GM18870 (cell line): ENCODE measurements at regions not wholly inside any gene's neighbourhood (a gene's known extent, or its start where the extent isn't known, plus 50 kb on each side); places are given as distances from the start of the nearest gene placed in this dataset.

ENCODE experiments used
- ATAC-seq: cut with Tn5 transposase; IDR thresholded peaks from one replicate; pipeline ENCODE4 v1.9.1; 2021; ENCODE audit warnings: moderate library complexity; ENCODE audit not compliant: unreplicated experiment

DNA sequence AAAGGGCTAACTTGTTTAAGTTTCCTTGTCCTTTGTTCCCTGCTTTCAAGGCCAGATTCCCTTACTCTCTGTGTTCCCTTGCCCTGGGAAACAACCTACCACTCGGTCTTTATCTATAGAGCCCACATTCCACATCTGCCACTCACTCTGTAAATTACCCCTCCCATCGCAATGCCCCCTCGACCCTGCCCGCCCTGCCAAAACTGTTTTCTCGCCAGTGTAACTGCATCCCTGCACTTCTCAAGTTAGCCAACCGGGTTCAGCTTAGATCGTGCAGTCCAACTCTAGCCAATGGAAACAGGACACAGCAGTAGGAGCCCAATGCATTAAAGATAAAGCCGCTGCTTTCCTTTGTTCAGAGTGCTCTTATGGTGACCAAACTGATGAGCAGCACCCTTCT, 263.6 kb downstream of the TBL1XR1 start:
- ATAC-seq = no peak

DNA sequence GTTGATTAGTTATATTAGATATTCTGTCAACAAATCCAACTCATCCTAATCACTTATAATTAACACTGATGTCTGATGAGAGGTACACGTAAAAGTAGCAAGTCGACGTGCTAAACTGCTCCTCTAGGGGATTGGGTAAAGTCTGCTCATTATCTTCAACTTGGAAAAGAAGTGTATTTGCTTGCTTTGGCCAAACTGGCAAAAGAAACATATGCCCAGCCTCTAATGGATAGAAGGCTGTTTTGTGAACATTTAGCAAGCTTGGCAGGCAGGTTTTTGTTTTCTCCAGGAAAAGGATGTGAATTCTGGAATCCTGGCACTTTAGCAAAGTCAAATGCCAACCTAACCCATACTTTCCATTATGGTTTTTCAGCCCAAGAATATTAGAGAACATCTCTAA, 264.8 kb downstream of the TBL1XR1 start:
- ATAC-seq = no peak

DNA sequence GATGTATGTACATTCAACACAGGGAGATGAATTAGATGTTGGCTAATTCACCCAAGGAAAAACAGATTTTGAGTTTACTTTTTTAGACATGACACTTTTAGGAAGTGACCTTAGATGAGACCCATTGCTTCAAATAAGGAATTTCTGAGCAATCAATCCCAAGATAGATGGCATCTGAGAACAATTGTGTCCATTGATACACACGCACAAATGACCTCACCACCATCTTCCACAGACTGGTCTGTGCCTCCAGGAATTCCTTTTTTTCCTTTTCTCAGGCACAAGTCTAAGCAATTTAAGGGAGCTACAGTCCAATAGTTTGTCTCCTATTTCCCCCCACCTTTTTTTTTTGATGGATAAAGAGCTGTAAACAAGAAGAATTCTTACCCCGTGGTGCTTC, 265.3 kb downstream of the TBL1XR1 start:
- no peak for ATAC-seq

DNA sequence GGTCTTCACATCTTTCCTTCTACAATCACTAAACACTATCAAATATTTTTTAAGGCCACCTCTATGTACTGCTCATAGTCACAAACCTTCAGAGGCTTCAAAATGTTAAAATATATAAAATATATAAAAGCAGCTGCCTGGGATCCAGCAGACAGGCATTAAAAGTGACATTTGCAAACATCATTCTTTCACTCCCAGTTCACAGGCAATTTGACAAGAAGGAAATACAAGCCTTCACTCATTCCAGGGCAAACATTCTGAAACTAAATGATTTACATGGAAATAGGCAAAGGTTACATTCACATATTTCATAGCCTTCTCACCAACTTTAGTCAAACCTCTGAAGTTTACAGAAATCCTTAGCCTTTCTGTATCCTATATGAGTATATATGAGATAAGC, 266.3 kb downstream of the TBL1XR1 start:
- ATAC-seq = no peak

DNA sequence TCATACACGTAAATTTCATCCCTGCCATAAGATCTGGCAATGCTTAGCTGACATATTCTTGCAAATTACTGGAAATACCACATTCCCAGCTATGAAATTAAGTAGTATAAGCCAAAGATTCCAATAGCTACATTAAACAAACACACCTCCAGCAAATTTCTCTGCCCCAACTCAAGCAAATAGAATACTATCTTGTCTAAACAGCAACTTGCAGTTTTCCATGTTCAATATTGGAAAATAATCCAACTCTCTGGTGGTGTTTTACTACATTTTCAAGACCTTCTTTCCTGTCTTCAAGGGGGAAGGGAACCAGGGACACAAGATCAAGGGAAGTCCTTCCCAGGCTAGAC, 268.7 kb downstream of the TBL1XR1 start:
- ATAC-seq = no peak

DNA sequence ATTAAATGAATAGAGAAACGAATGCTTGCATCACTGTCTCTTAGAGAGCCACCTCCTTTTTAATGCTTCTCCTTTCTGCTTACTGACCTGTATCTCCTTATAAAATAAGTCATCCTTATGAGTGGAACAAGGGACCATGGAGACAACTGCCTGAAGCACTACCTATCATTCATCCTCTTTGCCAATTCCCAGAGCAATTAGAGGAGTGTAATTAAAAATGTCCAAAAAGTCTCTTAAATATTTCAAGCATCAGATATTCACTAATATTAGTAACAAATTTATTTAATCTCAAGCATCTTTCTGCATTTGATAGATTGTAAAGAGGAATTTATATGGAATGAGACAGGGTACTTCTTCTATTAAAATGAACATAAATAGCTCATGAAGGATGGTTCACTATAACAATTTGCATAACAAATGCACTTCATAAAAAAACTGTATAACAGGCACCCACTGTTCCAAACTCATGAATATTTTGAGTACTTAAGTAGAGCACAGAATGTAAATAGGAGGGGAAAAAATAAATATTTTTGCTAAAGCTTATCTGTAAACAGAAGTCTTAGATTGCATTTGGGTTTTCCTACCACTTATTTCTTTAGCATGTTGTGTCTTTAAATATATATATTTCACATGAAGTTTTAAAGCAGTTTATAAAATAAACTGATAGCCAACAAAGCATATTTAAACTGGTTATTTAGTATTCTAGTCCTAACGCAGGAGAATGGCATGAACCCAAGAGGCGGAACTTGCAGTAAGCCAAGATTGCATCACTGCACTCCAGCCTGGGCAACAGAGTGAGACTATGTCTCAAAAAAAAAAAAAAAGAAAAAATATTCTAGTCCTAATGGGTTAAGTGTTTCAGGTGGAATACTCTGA, 269.3 kb downstream of the TBL1XR1 start:
- ATAC-seq = no peak

DNA sequence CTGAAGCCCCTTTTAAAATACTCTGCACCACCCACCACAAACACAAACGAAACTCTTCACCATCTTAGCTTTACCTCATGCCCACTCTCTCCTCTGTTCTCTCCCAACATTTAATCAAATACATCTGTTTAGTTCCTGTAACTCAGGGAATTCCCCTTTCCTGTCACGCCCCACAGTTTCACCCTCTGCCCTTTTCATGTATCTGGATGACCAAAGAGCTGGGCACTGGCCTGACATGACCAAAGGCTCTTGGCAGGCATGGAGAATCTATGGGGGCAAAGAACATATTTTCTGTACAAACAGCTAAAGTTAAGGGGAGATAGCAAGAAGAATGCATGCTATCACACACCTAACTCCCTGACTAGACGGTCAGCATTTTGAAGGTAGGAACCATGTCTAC, 270.0 kb downstream of the TBL1XR1 start:
- ATAC-seq = no peak

DNA sequence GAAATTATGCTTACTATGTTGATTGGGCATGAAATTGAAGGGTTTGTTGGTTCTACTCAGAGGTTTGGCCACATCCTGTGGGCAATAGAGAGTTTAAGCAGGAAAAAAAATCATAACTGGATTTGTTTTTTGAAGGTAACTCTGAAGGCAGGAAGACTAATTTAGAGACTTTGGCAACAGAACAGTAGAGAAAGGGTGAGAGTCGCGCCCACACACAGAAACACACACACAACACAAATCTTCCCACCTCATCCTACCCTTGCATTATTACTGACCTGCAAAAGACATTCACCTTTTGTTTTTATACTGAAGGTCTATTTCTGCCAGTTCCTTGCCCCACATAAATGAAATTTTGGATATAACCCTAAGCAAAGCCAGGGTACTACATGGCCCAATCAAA, 270.6 kb downstream of the TBL1XR1 start:
- ATAC-seq = no peak

DNA sequence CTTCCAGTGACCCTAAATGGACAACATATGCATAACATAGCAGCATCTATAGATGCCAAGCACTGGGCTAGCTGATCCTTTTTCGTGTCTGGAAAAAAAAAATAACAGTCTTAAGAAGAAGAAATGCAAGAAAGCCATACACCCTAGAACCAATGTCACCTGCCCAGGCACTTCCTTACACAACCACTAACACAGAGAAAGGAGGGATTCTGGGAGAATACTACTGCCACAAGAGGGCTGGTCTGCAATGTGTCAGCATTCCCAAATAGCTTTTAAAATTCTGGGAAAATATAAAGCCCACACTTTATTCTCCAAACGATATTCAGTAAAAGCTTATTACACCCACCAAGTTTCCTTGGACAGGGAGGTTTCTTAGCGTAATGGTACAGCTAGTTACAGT, 271.2 kb downstream of the TBL1XR1 start:
- no peak for ATAC-seq

DNA sequence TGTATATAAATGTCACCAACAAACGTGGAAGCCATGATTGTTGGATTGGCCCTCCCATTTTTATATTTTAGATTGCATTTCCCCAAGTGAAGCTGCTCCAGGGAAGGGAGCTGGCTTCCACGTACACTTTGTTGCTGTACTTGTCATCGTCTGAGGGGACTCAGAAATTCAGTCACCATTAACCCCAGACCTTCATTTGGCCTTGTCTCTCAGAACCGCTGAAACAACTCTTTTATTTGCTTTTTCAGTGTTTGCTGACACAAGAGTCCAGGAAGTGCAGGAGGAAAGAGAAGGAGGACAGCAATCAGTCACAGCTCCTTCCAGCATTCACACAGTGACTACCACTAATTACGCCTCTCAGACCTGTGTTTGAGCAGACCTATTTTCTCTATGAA, 276.5 kb downstream of the TBL1XR1 start:
- ATAC-seq = no peak

DNA sequence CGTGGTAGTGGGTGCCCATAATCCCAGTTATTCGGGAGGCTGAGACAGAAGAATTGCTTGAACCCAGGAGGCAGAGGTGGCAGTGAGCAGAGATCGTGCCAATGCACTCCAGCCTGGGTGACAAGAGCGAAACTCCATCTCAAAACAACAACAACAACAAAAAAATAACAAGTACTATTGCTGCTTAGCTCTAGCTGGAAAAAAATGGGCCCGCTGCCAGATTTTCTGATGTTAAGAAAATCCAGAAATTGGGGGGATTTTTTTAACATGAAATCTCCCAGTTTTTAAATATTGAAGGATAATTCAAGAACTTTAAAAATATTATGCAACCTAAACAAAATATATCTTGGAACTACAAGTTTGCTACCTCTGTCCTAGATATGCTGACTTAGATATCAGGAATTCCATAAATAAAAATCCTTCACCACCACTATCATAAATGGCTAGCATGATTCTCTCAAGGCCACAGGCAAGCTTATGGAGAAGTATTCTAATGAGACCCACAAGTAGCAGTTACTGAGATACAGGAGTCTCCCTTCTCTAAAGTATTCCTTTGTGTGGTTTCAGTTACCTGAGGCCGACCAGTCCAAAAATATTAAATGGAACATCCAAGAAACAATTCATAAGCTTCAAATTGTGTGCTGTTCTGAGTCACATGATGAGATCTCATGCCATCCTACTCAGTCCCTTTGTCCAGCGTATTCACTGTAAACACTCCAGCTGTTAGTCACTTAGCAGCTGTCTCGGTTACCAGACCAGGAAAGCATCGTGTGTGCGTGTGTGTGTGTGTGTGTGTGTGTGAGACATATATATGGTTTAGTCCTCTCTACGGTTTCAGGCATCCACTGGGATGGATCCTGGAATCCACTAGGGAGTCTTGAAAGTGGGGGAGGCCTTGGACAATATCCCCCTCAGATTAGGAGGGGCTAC, 277.2 kb downstream of the TBL1XR1 start:
- ATAC-seq = no peak

DNA sequence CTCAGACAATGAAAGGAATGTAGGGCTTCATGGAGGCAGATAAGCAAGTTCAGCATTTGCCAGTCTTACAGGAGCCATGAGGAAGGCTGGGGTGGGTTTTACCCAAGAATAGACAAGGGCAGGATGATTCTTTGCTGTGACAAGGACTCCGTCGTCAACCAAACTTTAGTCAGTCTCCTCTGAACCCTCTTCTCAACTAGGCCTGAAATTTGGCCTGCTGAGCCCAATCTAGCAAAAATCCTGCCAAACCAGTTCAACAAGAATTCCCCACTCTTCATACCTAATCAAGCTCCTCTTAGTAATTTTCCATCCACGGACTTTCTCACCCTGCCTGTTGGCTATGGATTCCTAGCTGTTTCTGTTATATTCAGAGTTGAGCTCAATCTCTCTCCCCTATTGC, 280.5 kb downstream of the TBL1XR1 start:
- ATAC-seq = no peak

DNA sequence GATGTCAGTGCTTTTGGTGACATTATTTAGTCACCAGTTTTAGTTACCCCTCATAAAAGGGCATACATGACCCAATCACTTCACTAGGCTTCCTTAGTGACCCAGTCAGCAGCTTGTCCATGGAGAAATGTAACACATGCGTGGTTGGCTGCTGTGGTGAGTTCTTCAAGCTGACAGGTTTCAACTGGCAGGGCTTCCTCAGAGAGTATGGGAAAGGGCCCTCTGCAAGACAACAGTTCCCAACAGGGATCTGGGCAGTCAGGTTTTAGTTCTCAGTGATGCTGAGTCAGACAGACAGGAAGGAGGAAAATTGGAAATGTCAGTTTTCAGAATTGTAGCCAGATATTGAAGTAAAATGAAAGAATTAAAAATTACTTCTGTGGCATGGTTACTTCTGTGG, 282.5 kb downstream of the TBL1XR1 start:
- no peak for ATAC-seq

DNA sequence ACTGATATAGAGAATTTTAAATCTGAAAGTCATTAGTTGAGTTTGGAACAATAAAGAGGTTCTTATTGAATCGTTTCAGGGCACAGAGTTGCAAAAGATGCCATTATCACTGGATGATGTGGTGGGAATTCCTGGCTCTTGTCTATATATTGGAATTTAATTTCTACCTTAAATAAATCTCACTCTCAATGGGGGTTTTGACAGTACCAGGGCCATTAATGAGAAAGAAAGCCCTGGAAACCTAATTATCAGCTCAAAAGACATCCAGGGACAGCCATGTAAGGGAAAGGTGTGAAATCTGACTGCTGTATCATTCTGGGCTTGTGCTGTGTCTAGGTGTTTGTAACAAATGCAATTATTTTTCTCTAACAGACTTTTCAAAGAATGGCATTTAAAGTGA, 285.7 kb downstream of the TBL1XR1 start:
- ATAC-seq = no peak

DNA sequence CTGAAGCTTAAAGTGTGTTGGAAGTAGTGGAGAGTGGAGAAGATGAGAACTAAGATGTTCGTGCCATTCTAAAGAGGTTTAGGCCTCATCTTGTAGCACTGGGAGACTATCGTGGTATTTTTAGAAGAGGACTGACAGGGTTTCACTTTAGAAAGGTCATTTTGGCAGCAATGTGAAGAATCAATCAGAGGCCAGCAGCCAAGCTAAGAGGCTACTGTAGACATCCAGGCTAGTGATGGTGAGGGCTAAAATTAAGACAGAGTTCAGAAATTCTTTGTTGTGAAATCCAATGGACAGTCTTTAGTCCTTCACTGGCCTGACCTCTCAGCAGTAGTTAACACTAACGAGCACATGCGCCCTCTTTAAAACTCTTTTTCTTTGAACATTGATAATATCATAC, 288.2 kb downstream of the TBL1XR1 start:
- no peak for ATAC-seq

DNA sequence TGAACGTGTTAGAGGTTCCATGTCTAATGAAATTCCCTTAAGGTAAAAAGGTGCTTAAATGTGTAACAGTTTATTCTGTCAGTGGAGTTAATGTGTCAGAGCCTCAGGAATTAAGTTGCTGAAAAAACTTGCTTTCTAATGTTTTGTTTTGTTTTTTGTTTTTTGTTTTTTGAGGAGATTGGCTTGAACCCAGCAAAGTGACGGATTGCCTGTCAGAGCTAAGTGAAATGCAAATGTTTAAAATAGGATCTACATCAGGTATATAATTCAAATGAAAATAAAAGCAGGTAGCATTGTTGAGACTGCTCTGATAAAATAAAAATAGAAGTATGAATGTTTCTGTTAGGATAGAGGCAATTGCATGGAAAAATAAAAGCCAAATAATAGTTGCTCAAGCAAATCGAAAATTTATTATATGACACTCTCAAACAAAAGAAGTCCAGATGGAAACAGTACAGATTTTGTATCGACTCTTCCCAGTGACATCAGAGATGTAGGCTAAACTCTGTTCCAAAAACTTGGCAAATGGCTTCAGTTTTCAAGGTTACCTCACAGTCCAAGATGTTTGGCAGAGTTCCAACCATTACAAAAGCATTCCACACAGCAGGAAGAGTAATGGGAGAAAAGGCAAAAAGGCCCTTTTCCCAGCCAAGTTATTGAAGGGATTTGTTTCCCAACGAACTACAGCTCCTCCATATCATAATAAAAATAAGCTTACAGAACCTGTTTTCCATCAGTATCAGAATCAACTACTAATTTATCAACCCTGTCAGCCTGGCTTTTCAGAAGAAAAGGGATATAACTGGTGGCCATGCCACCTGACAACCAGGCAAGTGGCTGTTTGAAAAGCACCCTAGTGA, 291.0 kb downstream of the TBL1XR1 start:
- no peak for ATAC-seq

DNA sequence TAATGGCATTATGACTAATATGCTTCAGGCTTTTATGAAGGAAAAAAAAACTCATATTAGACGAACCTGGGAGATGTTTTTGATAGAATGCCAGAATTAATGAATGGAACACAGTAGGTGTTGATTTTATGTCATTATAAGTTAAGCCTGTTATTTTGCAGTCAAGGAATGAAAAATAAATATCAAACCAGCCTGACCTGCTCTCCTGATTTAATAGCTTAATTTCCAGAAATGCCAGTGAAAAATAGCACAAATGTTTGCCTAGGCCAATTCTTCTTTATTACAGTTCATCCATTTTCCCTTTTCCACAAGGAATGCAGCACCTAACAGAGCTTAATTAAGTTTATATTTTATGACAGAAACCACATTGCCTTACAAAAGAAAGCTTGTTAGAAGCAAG, 292.0 kb downstream of the TBL1XR1 start:
- no peak for ATAC-seq

DNA sequence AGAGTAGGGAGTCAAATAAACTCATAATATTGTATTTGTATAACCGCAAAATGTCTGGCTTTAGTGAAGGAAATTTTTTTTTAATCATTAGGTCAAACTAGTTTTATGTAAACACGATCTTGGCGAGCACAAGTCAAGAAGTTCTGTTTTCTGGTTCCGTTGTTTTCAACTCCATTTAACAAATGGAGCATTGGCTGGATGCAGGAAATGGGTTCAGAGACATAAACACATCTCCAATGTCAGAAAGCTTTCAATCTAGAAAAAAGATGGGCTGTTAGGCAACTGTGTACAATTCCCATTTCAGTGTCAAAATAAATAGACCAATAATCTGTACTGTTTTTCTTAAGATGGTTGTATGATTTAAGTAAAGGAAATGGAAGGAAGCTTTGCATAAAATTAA, 292.8 kb downstream of the TBL1XR1 start:
- no peak for ATAC-seq

DNA sequence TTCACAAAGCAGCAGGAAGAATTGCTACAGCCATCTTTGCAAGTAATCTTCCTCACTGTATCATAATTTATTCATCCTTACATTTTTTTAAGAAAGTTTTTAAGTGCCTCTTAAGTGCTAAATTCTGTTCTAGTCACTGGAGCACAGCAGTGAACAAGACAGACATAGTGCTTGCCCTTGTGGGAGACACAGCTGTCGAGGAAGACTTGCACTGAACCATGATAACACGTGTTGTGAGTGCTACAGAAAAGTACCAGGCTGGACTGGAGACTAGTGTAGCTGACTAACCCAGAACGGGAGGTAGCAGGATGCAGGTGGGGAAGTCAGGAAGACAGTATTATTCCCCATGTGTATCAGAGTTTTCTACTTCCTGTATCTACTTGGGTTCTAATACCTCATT, 300.6 kb downstream of the TBL1XR1 start:
- ATAC-seq = no peak

DNA sequence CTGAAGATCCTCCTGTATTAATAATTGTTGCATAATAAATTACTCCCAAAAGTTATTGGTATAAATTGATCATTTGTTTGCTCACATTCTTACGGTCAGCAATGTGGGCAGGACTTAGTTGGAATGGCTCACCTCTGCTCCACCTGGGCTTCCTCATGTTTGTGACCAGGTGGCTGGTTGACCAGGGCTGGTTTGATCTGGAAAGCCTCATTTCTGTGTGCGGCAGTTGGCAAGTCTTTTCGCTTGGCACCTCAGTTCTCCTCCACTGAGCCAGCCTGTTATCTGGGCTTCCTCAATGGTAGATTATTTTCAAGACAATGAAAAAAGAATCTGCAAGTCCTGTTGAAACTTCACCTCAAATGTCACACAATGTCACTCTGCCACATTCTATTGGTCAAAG, 301.1 kb downstream of the TBL1XR1 start:
- ATAC-seq = no peak

DNA sequence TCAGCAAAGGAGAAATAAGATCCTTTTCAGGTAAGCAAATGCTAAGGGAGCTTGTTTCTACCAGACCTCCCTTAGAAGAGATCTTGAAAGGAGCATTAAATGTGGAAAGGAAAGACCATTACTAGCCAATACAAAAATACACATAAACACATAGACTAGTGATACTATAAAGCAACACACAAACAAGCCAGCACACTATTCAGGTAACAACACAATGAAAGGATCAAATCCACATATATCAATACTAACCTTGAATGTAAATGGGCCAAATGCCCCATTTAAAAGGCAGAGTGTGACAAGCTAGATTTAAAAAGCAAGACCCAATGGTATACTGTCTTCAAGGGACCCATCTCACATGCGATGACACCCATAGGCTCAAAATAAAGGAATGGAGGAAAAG, 317.6 kb downstream of the TBL1XR1 start:
- ATAC-seq = no peak
